CD4-positive, alpha-beta T cell treated with Interleukin-6 for 4 hours (primary cell): ENCODE measurements at regions not wholly inside any gene's neighbourhood (a gene's known extent, or its start where the extent isn't known, plus 50 kb on each side); places are given as distances from the start of the nearest gene placed in this dataset.
"Not testable (repeated sequence)": the region's sequence is repeated elsewhere in the genome, so short reads cannot be mapped to it uniquely, and the experiment has no call there.

Experiments used
- DNase-seq: peaks from one replicate; pipeline ENCODE4 v3.0.0-alpha.2; 2020; ENCODE audit warnings: mixed read lengths

GRCh38 chr9:22227986-22228385 lies 218.6 kb upstream of the DMRTA1 start:
- DNase-seq, result no peak

- DNase-seq, result no peak
Observed at GRCh38 chr9:22228542-22228941, 218.1 kb upstream of the DMRTA1 start.

- no peak for DNase-seq
Observed at GRCh38 chr9:22229069-22229468, 217.6 kb upstream of the DMRTA1 start.

GRCh38 chr9:22231309-22231708 lies 215.3 kb upstream of the DMRTA1 start:
- not testable (repeated sequence) for DNase-seq

- no peak for DNase-seq
Observed at GRCh38 chr9:22232971-22233370, 213.7 kb upstream of the DMRTA1 start.

- no peak for DNase-seq
Observed at GRCh38 chr9:22237497-22238363, 208.9 kb upstream of the DMRTA1 start.

- DNase-seq, result no peak
Observed at GRCh38 chr9:22238809-22239684, 207.6 kb upstream of the DMRTA1 start.

- DNase-seq, result no peak
Observed at GRCh38 chr9:22240619-22241018, 206.0 kb upstream of the DMRTA1 start.

- no peak for DNase-seq
Observed at GRCh38 chr9:22241024-22241423, 205.6 kb upstream of the DMRTA1 start.

GRCh38 chr9:22241611-22242010 lies 205.0 kb upstream of the DMRTA1 start:
- DNase-seq, result no peak

GRCh38 chr9:22244139-22245011 lies 202.2 kb upstream of the DMRTA1 start:
- peak; percentile 8 for DNase-seq

- no peak for DNase-seq
Observed at GRCh38 chr9:22255337-22255736, 191.3 kb upstream of the DMRTA1 start.

- no peak for DNase-seq
Observed at GRCh38 chr9:22256381-22256780, 190.2 kb upstream of the DMRTA1 start.

GRCh38 chr9:22257026-22257816 lies 189.4 kb upstream of the DMRTA1 start:
- DNase-seq, result no peak

- no peak for DNase-seq
Observed at GRCh38 chr9:22265038-22265437, 181.6 kb upstream of the DMRTA1 start.

- DNase-seq, result no peak
Observed at GRCh38 chr9:22265534-22265933, 181.1 kb upstream of the DMRTA1 start.

GRCh38 chr9:22274477-22274876 lies 172.1 kb upstream of the DMRTA1 start:
- no peak for DNase-seq

GRCh38 chr9:22278426-22278825 lies 168.2 kb upstream of the DMRTA1 start:
- no peak for DNase-seq

- no peak for DNase-seq
Observed at GRCh38 chr9:22279636-22280035, 167.0 kb upstream of the DMRTA1 start.

GRCh38 chr9:22285066-22285465 lies 161.6 kb upstream of the DMRTA1 start:
- no peak for DNase-seq

GRCh38 chr9:22286661-22287060 lies 160.0 kb upstream of the DMRTA1 start:
- DNase-seq, result no peak

GRCh38 chr9:22288661-22289060 lies 158.0 kb upstream of the DMRTA1 start:
- DNase-seq, result no peak
